Osteocyte (in vitro differentiated cells): ENCODE measurements at regions not wholly inside any gene's neighbourhood (a gene's known extent, or its start where the extent isn't known, plus 50 kb on each side); places are given as distances from the start of the nearest gene placed in this dataset.

Source experiments
- DNase-seq: peaks from one replicate; pipeline ENCODE4 v3.0.0; 2021; ENCODE audit warnings: mixed read lengths; ENCODE audit not compliant: unreplicated experiment; ENCODE audit errors: extremely low spot score
- H3K27ac Mint-ChIP-seq: one replicate; pipeline ENCODE4 v1.8.0; 2021; ENCODE audit warnings: mild to moderate bottlenecking, mixed read lengths; ENCODE audit not compliant: unreplicated experiment
- H3K27me3 Mint-ChIP-seq: one replicate; pipeline ENCODE4 v1.8.0; 2021; ENCODE audit warnings: mixed read lengths; ENCODE audit not compliant: unreplicated experiment
- H3K36me3 Mint-ChIP-seq: one replicate; pipeline ENCODE4 v1.8.0; 2021; ENCODE audit warnings: mixed read lengths; ENCODE audit not compliant: unreplicated experiment
- H3K4me1 Mint-ChIP-seq: one replicate; pipeline ENCODE4 v1.8.0; 2021; ENCODE audit warnings: mixed read lengths; ENCODE audit not compliant: unreplicated experiment
- H3K4me3 Mint-ChIP-seq: one replicate; pipeline ENCODE4 v1.8.0; 2021; ENCODE audit warnings: mild to moderate bottlenecking, moderate library complexity, mixed read lengths; ENCODE audit not compliant: unreplicated experiment
- H3K9me3 Mint-ChIP-seq: one replicate; pipeline ENCODE4 v1.8.0; 2021; ENCODE audit warnings: mixed read lengths; ENCODE audit not compliant: unreplicated experiment
- CTCF ChIP-seq: fragments of 200-600 bp; sonication (generic); IDR thresholded peaks from 2 replicates; pipeline ENCODE4 v1.5.0; 2021; ENCODE audit warnings: antibody characterized with exemption, mild to moderate bottlenecking, moderate library complexity

DNA sequence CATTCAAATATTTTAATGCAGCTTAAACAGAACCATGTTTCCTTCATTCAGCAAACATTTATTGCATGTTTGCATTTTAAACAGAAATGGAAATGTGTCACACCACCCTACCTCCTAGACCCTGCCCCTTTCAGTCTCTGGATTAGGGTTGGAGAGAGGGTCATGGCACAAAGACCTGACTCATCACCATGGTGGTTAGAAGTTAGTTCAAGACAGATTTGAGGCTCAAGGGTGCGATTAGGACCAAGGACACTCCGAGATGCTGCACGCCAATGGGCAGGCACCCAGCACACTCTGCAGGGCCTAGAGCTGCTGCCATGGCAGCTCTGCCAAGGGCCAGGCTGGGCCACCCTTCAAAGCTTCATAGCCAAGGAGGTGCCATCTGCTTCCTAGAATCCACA, 86.9 kb downstream of the NAV1 start:
- Mint-ChIP-seq H3K27me3 (no peaks in the 10 kb centered on the region), H3K4me1 (peaks cover 24% of the 10 kb centered on the region), H3K4me3 (no peak overlapping the region), H3K9me3 (no peaks in the 10 kb centered on the region), H3K27ac (peak overlapping the region; percentile 56), H3K36me3 (peaks cover 15% of the 10 kb centered on the region)
- no peak for DNase-seq
- TF ChIP-seq CTCF, result no peak

- Mint-ChIP-seq H3K9me3 (no peaks in the 10 kb centered on the region), H3K27ac (no peak overlapping the region), H3K36me3 (peaks cover 19% of the 10 kb centered on the region), H3K27me3 (no peaks in the 10 kb centered on the region), H3K4me1 (peaks cover 24% of the 10 kb centered on the region), H3K4me3 (no peak overlapping the region)
- no peak for TF ChIP-seq CTCF
- no peak for DNase-seq
Measured at GRCh38 chr1:201626629-201627275, 87.8 kb downstream of the NAV1 start.

DNA sequence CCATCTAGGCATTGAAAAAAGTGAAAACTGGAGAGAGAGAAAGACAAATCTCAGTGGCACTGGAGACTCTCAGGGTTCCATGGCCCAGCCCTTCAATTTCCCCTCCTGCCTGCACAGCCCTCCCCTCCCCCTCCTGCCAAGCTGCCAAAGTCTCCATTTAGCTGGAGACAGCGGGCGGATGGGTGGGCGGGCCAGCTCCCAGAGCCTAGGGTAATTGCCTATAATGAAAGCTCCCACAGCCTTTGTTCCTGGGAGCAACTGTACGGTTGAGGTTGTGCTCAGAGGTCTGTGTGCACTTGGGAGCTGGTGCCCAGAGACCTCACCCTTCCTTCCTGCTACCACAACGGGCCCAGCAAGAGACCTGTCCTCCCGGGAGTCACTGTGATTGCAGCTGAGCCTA, 89.6 kb downstream of the NAV1 start:
- H3K4me1 Mint-ChIP-seq, result peaks cover 24% of the 10 kb centered on the region
- no peak for DNase-seq

DNA sequence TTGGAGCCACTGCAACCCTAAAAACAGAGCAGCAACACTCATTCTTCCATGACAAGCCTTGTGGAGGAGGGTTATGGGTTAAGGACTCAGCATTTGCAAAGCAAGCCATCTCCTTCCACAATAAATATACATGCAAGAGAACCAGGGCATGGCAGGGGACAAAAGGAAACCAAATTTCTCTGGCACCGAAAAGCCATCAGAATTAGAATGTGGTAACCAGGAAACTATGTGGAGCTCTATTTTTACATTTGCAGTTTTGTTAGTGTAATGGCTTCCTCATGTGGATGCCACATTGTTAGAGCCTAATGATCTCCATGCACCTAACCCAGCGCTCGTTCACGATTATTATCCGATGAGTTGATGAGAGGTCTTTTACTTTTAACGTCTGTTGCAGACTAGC, 91.7 kb downstream of the NAV1 start:
- TF ChIP-seq CTCF, result no peak
- peaks cover 15% of the 10 kb centered on the region for H3K36me3 Mint-ChIP-seq
- no peaks in the 10 kb centered on the region for H3K9me3 Mint-ChIP-seq
- no peak overlapping the region for H3K27ac Mint-ChIP-seq
- no peak overlapping the region for H3K4me3 Mint-ChIP-seq
- DNase-seq, result no peak
- H3K27me3 Mint-ChIP-seq, result no peaks in the 10 kb centered on the region
- peaks cover 15% of the 10 kb centered on the region for H3K4me1 Mint-ChIP-seq

More for the DNA sequence above, 89.6 kb downstream of the NAV1 start:
- TF ChIP-seq CTCF, result no peak
- Mint-ChIP-seq H3K9me3 (no peaks in the 10 kb centered on the region), H3K36me3 (peaks cover 18% of the 10 kb centered on the region), H3K27ac (no peak overlapping the region), H3K27me3 (no peaks in the 10 kb centered on the region), H3K4me3 (no peak overlapping the region)

- H3K36me3 Mint-ChIP-seq, result peaks cover 15% of the 10 kb centered on the region
- H3K4me1 Mint-ChIP-seq, result peaks cover 15% of the 10 kb centered on the region
- H3K27ac Mint-ChIP-seq, result no peak overlapping the region
- no peaks in the 10 kb centered on the region for H3K9me3 Mint-ChIP-seq
- no peaks in the 10 kb centered on the region for H3K27me3 Mint-ChIP-seq
- H3K4me3 Mint-ChIP-seq, result no peak overlapping the region
- DNase-seq, result no peak
- TF ChIP-seq CTCF, result no peak
Measured at GRCh38 chr1:201631037-201631436, 92.1 kb downstream of the NAV1 start.
